Smooth muscle cell (in vitro differentiated cells): ENCODE measurements at regions not wholly inside any gene's neighbourhood (a gene's known extent, or its start where the extent isn't known, plus 50 kb on each side); places are given as distances from the start of the nearest gene placed in this dataset.

Source experiments
- DNase-seq: peaks from one replicate; lab custom pipeline; 2025; ENCODE audit not compliant: unreplicated experiment; lab: John Stamatoyannopoulos, UW
- H2AFZ ChIP-seq: fragments of 200-600 bp; sonication (generic); 2 replicates; pipeline ENCODE4 v1.6.0; 2016; ENCODE audit warnings: antibody characterized with exemption, low read depth, mild to moderate bottlenecking
- H3F3A ChIP-seq: fragments of 200-600 bp; sonication (generic); 2 replicates; pipeline ENCODE4 v1.6.0; 2017; ENCODE audit warnings: antibody characterized with exemption, low read depth
- H3K27ac ChIP-seq: fragments of 200-600 bp; sonication (generic); 2 replicates; pipeline ENCODE4 v1.5.1; 2016; ENCODE audit warnings: low read depth, mild to moderate bottlenecking
- H3K27me3 ChIP-seq: fragments of 200-600 bp; sonication (generic); 2 replicates; pipeline ENCODE4 v1.6.1; 2016; ENCODE audit warnings: low read depth, mild to moderate bottlenecking
- H3K36me3 ChIP-seq: fragments of 200-600 bp; sonication (generic); 2 replicates; pipeline ENCODE4 v1.5.1; 2016; ENCODE audit warnings: low read depth
- H3K4me1 ChIP-seq: fragments of 200-600 bp; sonication (generic); 2 replicates; pipeline ENCODE4 v1.5.1; 2016; ENCODE audit warnings: low read depth
- H3K4me2 ChIP-seq: fragments of 200-600 bp; sonication (generic); 2 replicates; pipeline ENCODE4 v1.6.0; 2016; ENCODE audit warnings: mild to moderate bottlenecking
- H3K4me3 ChIP-seq: fragments of 200-600 bp; sonication (generic); 2 replicates; pipeline ENCODE4 v1.5.1; 2016; ENCODE audit warnings: mild to moderate bottlenecking
- H3K79me2 ChIP-seq: fragments of 200-600 bp; sonication (generic); 2 replicates; pipeline ENCODE4 v1.6.0; 2016; ENCODE audit warnings: low read depth, mild to moderate bottlenecking
- H3K9ac ChIP-seq: fragments of 200-600 bp; sonication (generic); 2 replicates; pipeline ENCODE4 v1.6.0; 2016; ENCODE audit warnings: low read depth
- H3K9me3 ChIP-seq: fragments of 200-600 bp; sonication (generic); replicated peaks from 2 replicates; pipeline ENCODE4 v1.5.1; 2016; ENCODE audit warnings: low read depth
- H4K20me1 ChIP-seq: fragments of 200-600 bp; sonication (generic); 2 replicates; pipeline ENCODE4 v1.6.0; 2016; ENCODE audit warnings: low read depth
- WGBS: methylation state at CpG from one replicate; pipeline ENCODE4 v1.1.7; 2016; ENCODE audit warnings: low lambda C conversion rate; 5-methylcytosine and 5-hydroxymethylcytosine counted together
- TF ChIP-seq, protein P1 (sequence below): fragments of 200-600 bp; sonication (generic); IDR thresholded peaks from 2 replicates; pipeline ENCODE4 v1.5.1; 2017; ENCODE audit warnings: borderline replicate concordance, mild to moderate bottlenecking, antibody characterized with exemption; ENCODE audit not compliant: insufficient read depth, poor library complexity, severe bottlenecking

DNA sequence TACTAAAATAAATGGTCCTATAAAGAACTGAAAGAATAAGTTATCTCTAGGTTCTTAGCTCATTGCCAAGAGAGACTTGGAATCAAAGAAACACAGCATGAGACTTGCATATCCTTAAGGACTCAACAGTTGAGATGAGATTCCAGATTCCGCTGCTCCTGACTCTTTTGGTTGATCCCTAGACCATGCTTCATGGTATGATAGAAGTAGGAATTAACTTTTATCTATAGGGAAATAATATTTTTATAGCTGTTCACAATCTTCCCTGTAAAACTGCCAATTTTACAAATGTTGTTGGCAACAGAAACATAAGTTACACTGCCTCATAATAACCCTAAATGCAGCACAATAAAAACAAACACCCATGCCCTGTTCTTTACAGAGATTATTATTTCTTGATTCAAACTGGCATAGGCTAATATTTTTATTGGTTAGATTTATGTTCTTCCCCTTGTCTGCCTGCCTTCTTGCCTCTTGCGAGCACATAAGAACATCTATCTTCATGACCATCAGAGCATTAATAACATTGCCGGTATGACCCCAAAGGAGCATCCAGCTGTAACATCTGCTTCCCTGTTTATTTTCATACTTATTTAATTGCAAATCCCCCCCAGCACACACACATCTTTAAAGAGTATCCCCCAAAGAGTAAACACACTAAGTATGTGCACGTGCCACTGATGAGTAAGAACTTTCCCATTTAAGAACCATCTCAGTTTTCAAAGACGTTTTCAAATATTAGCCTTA is 735.7 kb upstream of the SLC8A1 start:
- H3K79me2 ChIP-seq, result no peaks in the 10 kb centered on the region
- H3K9ac ChIP-seq, result no peak overlapping the region
- no peak overlapping the region for H2AFZ ChIP-seq
- H4K20me1 ChIP-seq, result no peaks in the 10 kb centered on the region
- WGBS, result 88% methylated on average over 5 of the region's 5 CpGs
- H3K36me3 ChIP-seq, result no peaks in the 10 kb centered on the region
- no peaks in the 10 kb centered on the region for H3F3A ChIP-seq
- H3K4me1 ChIP-seq, result no peaks in the 10 kb centered on the region
- H3K9me3 ChIP-seq, result no peaks in the 10 kb centered on the region
- H3K27me3 ChIP-seq, result no peaks in the 10 kb centered on the region
- H3K27ac ChIP-seq, result no peak overlapping the region
- H3K4me3 ChIP-seq, result no peak overlapping the region
- TF ChIP-seq, protein P1, sequence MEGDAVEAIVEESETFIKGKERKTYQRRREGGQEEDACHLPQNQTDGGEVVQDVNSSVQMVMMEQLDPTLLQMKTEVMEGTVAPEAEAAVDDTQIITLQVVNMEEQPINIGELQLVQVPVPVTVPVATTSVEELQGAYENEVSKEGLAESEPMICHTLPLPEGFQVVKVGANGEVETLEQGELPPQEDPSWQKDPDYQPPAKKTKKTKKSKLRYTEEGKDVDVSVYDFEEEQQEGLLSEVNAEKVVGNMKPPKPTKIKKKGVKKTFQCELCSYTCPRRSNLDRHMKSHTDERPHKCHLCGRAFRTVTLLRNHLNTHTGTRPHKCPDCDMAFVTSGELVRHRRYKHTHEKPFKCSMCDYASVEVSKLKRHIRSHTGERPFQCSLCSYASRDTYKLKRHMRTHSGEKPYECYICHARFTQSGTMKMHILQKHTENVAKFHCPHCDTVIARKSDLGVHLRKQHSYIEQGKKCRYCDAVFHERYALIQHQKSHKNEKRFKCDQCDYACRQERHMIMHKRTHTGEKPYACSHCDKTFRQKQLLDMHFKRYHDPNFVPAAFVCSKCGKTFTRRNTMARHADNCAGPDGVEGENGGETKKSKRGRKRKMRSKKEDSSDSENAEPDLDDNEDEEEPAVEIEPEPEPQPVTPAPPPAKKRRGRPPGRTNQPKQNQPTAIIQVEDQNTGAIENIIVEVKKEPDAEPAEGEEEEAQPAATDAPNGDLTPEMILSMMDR, result no peak
- H3K4me2 ChIP-seq, result no peak overlapping the region
- no peak for DNase-seq

DNA sequence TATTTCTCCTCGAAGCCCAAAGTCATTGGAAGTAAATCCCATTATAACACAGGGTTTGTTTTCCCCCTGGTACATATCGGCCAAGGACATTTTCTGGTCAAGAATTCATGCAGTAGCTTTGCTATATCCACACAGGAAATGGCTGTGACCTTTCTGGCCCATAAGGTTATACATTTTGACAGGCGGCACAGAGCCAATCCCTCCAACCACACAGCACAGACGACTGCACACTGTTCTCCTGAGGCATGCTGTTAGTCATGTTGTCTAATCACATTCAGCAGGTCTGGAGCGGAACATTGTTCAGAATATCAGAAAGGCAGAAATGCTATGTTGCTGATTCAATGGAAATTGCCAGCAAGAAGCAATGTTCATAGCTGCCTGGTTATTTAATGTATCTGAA is 742.3 kb upstream of the SLC8A1 start:
- no peak overlapping the region for H3K4me3 ChIP-seq
- H3K9me3 ChIP-seq, result no peaks in the 10 kb centered on the region
- WGBS, result 54% methylated on average over 5 of the region's 5 CpGs
- H4K20me1 ChIP-seq, result no peaks in the 10 kb centered on the region
- H3K36me3 ChIP-seq, result no peaks in the 10 kb centered on the region
- TF ChIP-seq, protein P1, result no peak
- no peak for DNase-seq
- H3F3A ChIP-seq, result no peaks in the 10 kb centered on the region
- no peaks in the 10 kb centered on the region for H3K27me3 ChIP-seq
- no peak overlapping the region for H3K9ac ChIP-seq
- H3K4me2 ChIP-seq, result no peak overlapping the region
- H3K4me1 ChIP-seq, result no peaks in the 10 kb centered on the region
- H2AFZ ChIP-seq, result no peak overlapping the region
- H3K79me2 ChIP-seq, result no peaks in the 10 kb centered on the region
- no peak overlapping the region for H3K27ac ChIP-seq

DNA sequence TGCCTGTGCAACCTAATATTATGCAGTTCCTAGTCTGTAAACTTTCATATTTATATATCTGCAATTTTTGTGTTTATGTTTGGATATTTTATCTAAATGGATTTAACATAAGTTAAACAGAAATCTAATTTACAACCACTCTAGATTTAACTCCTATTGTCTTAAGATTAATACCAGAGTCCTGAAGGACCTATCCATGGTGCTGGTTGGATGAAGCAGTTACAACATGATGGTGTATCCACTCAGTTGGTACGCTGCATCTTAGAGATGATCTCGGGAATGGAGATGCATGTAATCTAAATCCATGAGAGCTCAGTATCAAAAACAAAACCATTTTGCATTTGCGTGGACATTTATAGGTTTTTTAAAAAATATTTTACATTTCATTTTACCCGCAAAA is 745.9 kb upstream of the SLC8A1 start:
- Histone ChIP-seq H2AFZ (no peak overlapping the region), H3K9ac (no peak overlapping the region), H3K9me3 (no peaks in the 10 kb centered on the region), H3F3A (no peaks in the 10 kb centered on the region), H3K27ac (no peak overlapping the region), H3K36me3 (no peaks in the 10 kb centered on the region), H4K20me1 (no peaks in the 10 kb centered on the region), H3K79me2 (no peaks in the 10 kb centered on the region), H3K4me3 (no peak overlapping the region), H3K27me3 (no peaks in the 10 kb centered on the region), H3K4me1 (no peaks in the 10 kb centered on the region), H3K4me2 (no peak overlapping the region)
- 83% methylated on average over 4 of the region's 4 CpGs for WGBS
- TF ChIP-seq, protein P1, result no peak
- DNase-seq, result no peak

DNA sequence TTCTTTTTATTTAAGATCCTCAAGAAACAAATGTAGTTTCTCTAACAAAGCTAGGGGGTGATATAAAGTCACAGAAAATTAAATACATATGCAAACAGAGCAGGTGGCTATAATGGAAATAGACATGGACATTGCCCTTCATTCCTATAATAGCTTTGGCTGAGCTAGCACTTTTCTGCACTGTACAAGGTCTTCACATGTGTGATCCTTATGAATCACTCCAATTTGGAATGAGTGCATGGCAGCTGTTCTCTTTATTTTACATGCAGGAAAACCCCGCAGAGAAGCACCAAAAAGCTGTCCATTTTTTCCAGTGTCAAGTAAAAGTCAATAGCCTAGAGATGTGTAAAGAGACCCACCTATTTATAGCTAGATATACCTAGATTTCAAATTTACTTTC is 747.4 kb upstream of the SLC8A1 start:
- no peaks in the 10 kb centered on the region for H3K36me3 ChIP-seq
- H3F3A ChIP-seq, result no peaks in the 10 kb centered on the region
- H2AFZ ChIP-seq, result no peak overlapping the region
- H3K4me2 ChIP-seq, result no peak overlapping the region
- no peak overlapping the region for H3K27ac ChIP-seq
- H4K20me1 ChIP-seq, result no peaks in the 10 kb centered on the region
- WGBS, result 97% methylated on average over 1 of the region's 1 CpG
- no peaks in the 10 kb centered on the region for H3K9me3 ChIP-seq
- DNase-seq, result no peak
- H3K79me2 ChIP-seq, result no peaks in the 10 kb centered on the region
- H3K4me1 ChIP-seq, result no peaks in the 10 kb centered on the region
- H3K27me3 ChIP-seq, result no peaks in the 10 kb centered on the region
- no peak overlapping the region for H3K4me3 ChIP-seq
- no peak overlapping the region for H3K9ac ChIP-seq
- TF ChIP-seq, protein P1, result no peak
